GM18507 (cell line): ENCODE measurements at regions not wholly inside any gene's neighbourhood (a gene's known extent, or its start where the extent isn't known, plus 50 kb on each side); places are given as distances from the start of the nearest gene placed in this dataset.
"Not testable (repeated sequence)": the region's sequence is repeated elsewhere in the genome, so short reads cannot be mapped to it uniquely, and the experiment has no call there.

Source experiments
- DNase-seq: peaks from one replicate; pipeline ENCODE4 v3.0.0; 2011; ENCODE audit warnings: low read depth; ENCODE audit not compliant: insufficient read length; ENCODE audit errors: extremely low spot score
- FAIRE-seq: peaks from 2 replicates; lab custom pipeline; 2011; peaks lifted over from hg19 to GRCh38; lab: Jason Lieb, UNC

DNA sequence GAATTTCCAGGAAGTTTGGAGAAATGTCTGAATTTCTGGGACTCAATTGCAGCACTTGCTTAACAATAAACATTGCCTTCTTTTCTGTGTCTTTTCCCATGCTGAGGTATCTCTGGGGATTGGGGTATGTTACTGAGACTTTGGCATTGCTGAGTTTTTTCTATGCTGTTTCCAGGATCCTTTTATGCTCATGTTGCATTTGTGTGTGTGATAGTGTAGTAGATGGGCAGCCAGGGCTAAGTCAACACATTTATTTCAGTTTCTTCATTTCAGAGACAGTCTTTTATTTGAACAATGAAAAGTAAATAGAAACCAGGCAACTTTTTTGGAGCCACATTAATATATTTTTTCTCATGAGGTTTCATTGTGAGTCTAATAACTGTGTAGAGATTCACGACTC lies 1160.3 kb upstream of the TMEM132C start:
- FAIRE-seq (no peak), DNase-seq (no peak)

DNA sequence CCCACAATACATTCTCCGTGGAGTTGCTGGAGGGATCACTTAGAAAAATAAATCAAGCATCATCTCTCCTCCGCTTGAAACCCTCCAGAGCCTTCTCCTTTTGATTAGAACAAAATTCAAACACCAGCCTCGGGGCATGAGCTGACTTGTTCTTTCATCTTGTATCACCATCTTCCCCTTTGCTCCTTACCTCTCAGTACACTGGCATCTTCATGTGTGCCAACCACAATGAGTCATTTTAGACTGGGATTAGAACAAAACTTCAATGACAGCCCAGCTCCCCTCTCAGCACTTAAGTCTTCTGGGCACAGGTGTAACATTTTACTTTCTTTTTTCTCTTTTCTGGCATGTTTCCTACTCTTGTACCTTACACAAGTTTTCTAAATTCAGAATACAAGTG lies 1159.2 kb upstream of the TMEM132C start:
- DNase-seq (no peak), FAIRE-seq (no peak)

DNA sequence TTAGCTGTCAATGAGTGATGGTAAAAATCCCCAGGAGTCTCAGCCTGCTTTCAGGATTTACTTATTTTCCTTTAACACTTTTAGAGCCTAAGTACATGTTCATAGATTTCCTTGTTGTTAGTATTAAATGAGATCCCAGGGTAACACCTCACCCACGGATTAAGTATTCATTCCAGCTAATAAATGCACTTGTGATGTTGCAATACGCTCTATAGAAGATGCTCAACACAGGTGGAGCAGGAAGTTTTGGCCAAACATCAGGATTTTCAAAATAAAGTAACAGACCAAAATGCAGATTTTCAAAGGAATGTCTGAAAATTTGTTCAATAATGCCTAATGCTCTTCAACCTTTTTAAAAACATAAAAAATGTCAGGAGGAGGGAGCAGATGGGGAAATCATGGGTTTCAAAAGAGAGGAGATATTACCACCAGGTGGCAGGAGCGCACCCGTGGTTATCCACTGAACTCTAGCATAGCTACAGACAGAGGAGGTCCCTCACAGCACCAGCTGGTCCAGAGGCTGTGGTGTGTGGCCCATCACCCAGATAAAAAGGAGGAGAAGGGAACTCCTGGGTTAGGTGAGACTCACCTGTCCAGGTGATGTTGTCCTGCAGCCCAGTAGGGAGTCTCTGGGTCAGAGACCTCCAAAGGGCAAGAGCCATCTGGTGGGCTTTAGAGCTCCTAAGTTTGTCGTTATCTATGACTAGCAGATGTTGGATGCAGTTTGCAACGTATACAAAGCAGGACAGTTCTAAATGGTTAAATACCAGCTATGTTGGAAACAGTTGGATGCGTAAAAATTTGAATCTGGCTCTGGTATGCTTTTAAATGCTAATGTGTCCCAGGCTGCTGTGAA lies 1158.4 kb upstream of the TMEM132C start:
- DNase-seq, result peak; percentile 12
- no peak for FAIRE-seq

GRCh38 chr12:127113945-127114344 lies 1153.0 kb upstream of the TMEM132C start:
- DNase-seq (no peak), FAIRE-seq (no peak)

DNA sequence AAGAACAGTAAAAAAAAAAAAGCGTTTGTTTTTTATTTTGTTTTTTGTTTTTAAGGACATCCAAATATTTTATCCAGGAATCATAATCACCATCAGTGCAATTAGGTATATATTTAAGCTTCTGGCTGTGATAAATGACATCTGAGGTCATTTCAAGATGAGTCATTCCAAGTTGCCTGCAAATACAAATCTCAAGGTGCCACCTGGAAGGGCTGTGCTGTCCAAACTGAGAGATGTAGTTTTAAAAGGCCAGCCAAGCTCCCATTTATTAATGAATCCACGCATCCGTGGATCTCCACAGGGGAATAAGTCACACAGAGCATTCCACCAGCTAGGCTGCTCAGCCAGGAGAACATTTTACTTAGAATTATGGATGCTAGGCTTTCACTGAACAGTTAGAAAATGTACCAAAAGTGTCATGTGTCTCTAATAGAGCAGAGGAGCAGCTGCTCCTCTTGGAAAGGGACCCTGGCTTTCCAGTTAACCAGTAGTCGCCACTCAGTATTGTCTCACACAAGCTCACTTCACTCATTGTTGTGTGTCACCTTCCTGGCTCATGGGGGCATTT lies 1151.4 kb upstream of the TMEM132C start:
- FAIRE-seq (no peak), DNase-seq (no peak)

GRCh38 chr12:127118251-127118650 lies 1148.7 kb upstream of the TMEM132C start:
- DNase-seq, result no peak
- FAIRE-seq, result no peak

- DNase-seq (no peak), FAIRE-seq (no peak)
Measured at GRCh38 chr12:127119600-127120140, 1147.3 kb upstream of the TMEM132C start.

- DNase-seq (no peak), FAIRE-seq (no peak)
Measured at GRCh38 chr12:127120851-127121250, 1146.1 kb upstream of the TMEM132C start.

DNA sequence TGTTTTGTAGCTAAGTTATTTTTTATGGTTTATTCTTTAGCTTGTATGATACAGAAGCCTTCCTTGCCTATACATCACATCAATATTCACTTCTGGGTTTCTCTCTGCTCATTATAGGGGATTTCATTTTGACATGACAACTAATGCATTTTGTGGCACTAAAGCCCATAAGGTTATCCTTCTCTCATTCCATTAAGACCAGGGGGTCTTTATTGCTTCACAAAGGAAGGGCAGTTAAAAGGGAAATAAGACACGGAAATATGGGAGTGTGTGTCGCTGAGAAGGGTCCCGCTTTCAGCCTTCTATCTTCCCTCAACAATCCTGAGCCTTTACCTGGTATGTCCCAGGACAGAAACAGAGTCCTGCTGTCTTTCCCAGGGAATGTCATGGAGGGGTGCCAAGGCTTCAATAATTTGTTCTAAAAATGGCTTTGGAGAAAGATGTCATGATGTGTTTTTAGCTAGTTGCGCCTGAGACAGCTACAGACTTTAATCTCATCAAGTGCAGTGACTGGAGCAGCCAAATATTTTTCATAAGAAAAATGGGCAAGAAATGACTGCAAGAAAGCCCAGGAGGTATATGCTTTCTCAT lies 1145.4 kb upstream of the TMEM132C start:
- FAIRE-seq, result no peak
- DNase-seq, result no peak

DNA sequence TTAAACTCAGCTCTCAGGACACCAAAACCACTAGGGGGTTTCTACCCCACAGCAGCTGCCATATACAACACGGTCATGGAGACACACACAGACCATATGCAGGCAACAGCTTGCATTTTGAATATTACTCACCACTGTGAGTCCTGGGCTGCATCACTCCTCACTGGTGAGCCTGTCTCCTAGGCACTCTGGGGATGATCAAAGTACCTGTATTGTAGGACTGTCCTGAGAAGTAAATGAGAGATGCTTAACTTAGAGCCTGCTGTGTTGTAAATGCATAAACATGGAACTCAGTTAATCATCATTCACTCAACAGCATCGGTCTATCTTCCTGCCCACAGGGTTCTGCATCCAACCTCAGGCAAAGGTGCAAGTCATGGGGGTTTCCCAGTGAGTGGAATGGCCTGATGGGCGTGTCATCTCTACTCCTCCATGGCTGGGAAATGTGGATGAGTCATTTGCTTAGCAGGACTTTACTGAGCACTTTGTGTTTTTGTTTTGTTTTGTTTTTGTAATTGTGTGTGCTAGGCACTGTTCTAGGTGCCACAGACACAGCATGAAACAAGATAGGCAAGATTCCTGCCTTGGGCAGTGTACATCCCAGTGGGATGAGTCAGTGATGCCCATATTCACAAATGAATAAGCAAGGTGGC lies 1141.2 kb upstream of the TMEM132C start:
- FAIRE-seq, result peak; percentile 55
- no peak for DNase-seq

GRCh38 chr12:127126260-127126628 lies 1140.7 kb upstream of the TMEM132C start:
- no peak for DNase-seq
- FAIRE-seq, result no peak

DNA sequence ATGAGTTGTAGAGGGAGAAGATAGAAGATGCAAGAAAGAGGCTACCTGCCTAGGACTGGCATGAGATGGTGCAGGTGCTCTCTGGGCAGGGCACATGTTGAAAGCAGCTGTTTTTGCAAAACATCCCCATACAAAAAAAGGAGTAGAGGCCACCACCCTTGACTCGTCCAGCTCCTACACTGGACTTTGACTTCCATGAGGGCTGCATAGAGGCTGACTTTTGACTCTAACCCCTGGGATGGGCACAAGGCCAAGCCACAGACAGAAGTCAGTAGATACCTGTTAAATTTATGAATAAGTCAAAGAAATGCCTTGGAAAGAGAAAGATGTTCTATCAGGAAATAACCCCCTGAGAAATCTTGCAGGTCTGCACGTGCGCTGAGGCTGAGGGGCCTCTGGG lies 1139.1 kb upstream of the TMEM132C start:
- DNase-seq (no peak), FAIRE-seq (no peak)

GRCh38 chr12:127130506-127131124 lies 1136.4 kb upstream of the TMEM132C start:
- FAIRE-seq, result no peak

GRCh38 chr12:127133675-127134335 lies 1133.2 kb upstream of the TMEM132C start:
- DNase-seq (no peak), FAIRE-seq (no peak)

More at GRCh38 chr12:127130506-127131124, 1136.4 kb upstream of the TMEM132C start:
- no peak for DNase-seq

DNA sequence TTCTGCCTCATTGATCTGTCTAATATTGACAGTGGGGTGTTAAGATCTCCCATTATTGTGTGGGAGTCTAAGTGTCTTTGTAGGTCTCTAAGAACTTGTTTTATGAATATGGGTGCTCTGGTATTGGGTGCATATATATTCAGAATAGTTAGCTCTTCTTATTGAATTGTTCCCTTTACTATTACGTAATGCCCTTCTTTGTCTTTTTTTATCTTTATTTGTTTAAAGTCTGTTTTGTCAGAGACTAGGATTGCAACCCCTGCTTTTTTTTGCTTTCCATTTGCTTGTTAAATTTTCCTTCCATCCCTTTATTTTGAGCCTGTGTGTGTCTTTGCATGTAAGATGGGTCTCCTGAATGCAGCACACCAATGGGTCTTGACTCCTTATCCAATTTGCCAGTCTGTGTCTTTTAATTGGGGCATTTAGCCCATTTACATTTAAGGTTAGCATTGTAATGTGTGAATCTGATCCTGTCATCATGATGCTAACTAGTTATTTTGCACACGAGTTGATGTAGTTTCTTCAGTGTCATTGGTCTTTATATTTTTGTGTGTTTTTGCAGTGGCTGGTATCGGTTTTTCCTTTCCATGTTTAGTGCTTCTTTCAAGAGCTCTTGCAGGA lies 1126.0 kb upstream of the TMEM132C start:
- FAIRE-seq, DNase-seq: not testable (repeated sequence)

- DNase-seq, result no peak
- FAIRE-seq, result no peak
Measured at GRCh38 chr12:127143020-127143419, 1124.0 kb upstream of the TMEM132C start.

GRCh38 chr12:127144770-127145169 lies 1122.2 kb upstream of the TMEM132C start:
- no peak for FAIRE-seq
- DNase-seq, result no peak

GRCh38 chr12:127145241-127145928 lies 1121.6 kb upstream of the TMEM132C start:
- FAIRE-seq (no peak), DNase-seq (no peak)
